ENCODE measurements at regions not wholly inside any gene's neighbourhood (a gene's known extent, or its start where the extent isn't known, plus 50 kb on each side); places are given as distances from the start of the nearest gene placed in this dataset.

DNA sequence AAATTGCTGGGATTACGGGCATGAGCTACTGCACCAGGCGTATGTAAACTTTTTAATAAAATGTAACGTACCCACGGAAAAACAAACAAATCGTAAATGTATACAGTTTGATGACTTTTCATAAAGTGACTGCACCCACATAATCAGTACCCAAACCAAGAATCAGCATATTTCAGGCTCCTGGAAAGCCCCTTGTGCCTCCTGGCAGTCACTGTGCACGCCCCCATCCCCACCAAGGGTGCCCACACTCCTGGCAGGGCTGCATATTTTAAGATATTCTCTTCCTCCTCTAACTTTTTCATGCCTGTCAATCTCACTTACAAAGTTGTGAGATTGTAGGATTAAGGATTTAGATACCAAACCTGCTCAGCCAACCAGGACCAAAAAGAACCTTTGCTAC lies 305.5 kb downstream of the SHQ1 start:
- H3K27me3 ChIP-seq (ENCODE audit: control insufficient read depth, insufficient read depth, low read length): no peaks in the 10 kb centered on the region
- TF ChIP-seq, protein P1, sequence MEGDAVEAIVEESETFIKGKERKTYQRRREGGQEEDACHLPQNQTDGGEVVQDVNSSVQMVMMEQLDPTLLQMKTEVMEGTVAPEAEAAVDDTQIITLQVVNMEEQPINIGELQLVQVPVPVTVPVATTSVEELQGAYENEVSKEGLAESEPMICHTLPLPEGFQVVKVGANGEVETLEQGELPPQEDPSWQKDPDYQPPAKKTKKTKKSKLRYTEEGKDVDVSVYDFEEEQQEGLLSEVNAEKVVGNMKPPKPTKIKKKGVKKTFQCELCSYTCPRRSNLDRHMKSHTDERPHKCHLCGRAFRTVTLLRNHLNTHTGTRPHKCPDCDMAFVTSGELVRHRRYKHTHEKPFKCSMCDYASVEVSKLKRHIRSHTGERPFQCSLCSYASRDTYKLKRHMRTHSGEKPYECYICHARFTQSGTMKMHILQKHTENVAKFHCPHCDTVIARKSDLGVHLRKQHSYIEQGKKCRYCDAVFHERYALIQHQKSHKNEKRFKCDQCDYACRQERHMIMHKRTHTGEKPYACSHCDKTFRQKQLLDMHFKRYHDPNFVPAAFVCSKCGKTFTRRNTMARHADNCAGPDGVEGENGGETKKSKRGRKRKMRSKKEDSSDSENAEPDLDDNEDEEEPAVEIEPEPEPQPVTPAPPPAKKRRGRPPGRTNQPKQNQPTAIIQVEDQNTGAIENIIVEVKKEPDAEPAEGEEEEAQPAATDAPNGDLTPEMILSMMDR (IDR thresholded peaks at IDR 0.05; ENCODE audit: insufficient read depth, low read length, poor library complexity, severe bottlenecking): no peak
- no peak overlapping the region for H3K4me3 ChIP-seq (ENCODE audit: low read depth, low read length)
- no peak for DNase-seq (ENCODE audit: low read depth)
- H3K36me3 ChIP-seq (ENCODE audit: control insufficient read depth, insufficient read depth, low read length): no peaks in the 10 kb centered on the region

DNA sequence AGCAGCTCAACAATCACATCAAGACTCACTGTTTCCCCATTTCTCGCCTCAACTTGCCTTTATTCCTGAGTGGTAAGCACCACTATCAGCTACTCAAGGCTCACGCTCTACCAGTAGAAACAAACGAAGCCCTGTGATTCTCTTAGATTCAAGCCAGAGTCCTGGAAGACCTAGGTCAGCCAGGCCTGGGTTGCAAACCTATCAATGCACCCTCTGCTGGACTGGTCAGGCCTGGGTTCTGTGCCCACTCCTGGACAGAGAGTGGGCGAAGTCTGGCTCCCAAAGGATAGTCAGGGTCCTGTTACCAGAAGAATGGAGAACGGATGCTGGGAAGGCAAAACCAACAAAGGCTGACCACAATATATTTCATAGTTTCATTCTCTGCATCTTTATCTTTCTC lies 308.4 kb downstream of the SHQ1 start:
- DNase-seq (ENCODE audit: low read depth): no peak

DNA sequence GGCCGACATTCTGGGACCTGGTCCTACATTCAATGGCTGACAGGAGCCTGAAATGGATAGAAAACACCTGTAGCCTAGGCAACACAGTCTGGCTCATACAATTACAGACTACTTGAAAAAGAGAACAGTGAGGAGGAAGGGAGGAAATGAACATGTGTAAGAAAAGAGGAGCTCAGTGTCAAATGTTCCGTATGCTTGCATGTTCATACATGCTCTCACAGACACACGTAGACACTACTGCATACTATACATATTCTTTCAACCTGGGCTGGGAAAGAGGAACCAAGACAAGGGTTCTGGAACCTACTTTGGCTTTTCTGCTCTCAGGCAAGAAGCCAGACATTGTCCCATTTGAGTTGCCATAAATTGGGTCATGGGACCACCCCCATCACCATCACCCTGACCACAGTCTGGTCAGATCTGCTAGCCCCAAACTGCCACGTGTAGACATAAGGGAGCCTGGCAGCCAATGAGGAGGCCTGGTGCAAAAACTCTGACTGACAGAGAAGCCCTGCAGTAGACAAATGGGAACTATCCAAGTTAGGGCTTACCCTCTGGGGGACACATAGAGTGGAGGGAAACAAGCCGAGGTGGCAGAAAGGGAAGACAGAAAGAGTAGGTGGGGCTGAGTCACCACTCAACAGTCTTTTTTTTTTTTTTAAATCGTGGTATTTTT lies 310.0 kb downstream of the SHQ1 start:
- no peaks in the 10 kb centered on the region for H3K36me3 ChIP-seq (ENCODE audit: control insufficient read depth, insufficient read depth, low read length)
- no peaks in the 10 kb centered on the region for H3K27me3 ChIP-seq (ENCODE audit: control insufficient read depth, insufficient read depth, low read length)
- H3K4me3 ChIP-seq (ENCODE audit: low read depth, low read length): no peak overlapping the region
- no peak for DNase-seq (ENCODE audit: low read depth)
- TF ChIP-seq, protein P1 (IDR thresholded peaks at IDR 0.05; ENCODE audit: insufficient read depth, low read length, poor library complexity, severe bottlenecking): no peak

More for the DNA sequence above, 308.4 kb downstream of the SHQ1 start:
- TF ChIP-seq, protein P1 (IDR thresholded peaks at IDR 0.05; ENCODE audit: insufficient read depth, low read length, poor library complexity, severe bottlenecking): no peak
- Histone ChIP-seq H3K27me3 (ENCODE audit: control insufficient read depth, insufficient read depth, low read length) (no peaks in the 10 kb centered on the region), H3K4me3 (ENCODE audit: low read depth, low read length) (no peak overlapping the region), H3K36me3 (ENCODE audit: control insufficient read depth, insufficient read depth, low read length) (no peaks in the 10 kb centered on the region)

DNA sequence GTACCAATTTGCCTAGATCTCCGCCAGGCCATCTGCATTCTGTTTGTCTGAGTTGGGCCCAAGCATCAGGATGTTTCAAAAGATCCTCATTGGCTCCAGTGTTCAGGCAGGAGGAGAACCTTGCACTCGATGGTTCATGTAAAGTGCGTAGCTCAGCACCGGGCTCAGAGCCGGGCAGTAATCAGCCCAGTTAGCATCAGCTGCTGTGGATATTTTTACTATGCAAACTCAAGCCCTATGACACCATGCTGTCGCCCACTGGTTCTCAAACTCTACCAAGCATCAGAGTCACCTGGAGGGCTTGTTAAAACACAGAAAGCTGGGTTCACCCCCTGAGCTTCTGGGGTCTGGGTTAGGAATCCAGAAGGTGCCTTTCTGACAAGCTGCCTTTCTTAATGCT lies 310.8 kb downstream of the SHQ1 start:
- TF ChIP-seq, protein P1 (IDR thresholded peaks at IDR 0.05; ENCODE audit: insufficient read depth, low read length, poor library complexity, severe bottlenecking): no peak
- Histone ChIP-seq H3K4me3 (ENCODE audit: low read depth, low read length) (no peak overlapping the region), H3K27me3 (ENCODE audit: control insufficient read depth, insufficient read depth, low read length) (no peaks in the 10 kb centered on the region), H3K36me3 (ENCODE audit: control insufficient read depth, insufficient read depth, low read length) (no peaks in the 10 kb centered on the region)
- no peak for DNase-seq (ENCODE audit: low read depth)

DNA sequence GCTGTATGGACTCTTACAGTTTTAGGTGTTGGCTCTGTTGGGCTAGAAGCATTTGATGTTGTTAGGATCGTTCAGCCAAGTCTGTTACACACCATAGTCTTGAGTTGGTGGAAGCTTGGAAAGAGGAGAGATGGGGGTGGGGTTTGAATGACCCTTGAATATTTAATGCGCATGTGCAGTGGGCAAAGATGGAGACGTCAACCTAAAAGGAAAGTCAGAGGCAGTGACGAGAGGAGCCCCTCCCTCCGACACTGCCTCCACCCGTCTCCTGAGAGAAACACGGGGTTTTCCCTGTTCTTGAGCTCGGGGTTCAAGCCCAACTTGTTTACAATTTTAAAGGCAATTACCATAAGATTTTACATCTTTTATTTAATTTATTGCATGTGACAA lies 311.4 kb downstream of the SHQ1 start:
- DNase-seq (ENCODE audit: low read depth): no peak
- no peaks in the 10 kb centered on the region for H3K27me3 ChIP-seq (ENCODE audit: control insufficient read depth, insufficient read depth, low read length)
- TF ChIP-seq, protein P1 (IDR thresholded peaks at IDR 0.05; ENCODE audit: insufficient read depth, low read length, poor library complexity, severe bottlenecking): no peak

More for the DNA sequence above, 311.4 kb downstream of the SHQ1 start:
- H3K4me3 ChIP-seq (ENCODE audit: low read depth, low read length): no peak overlapping the region
- no peaks in the 10 kb centered on the region for H3K36me3 ChIP-seq (ENCODE audit: control insufficient read depth, insufficient read depth, low read length)

Data from kidney epithelial cell (primary cell).